Activated CD4-positive, alpha-beta memory T cell treated with anti-CD3 and anti-CD28 coated beads for 36 hours (primary cell): ENCODE measurements at regions not wholly inside any gene's neighbourhood (a gene's known extent, or its start where the extent isn't known, plus 50 kb on each side); places are given as distances from the start of the nearest gene placed in this dataset.

Source experiments
- CTCF ChIA-PET: fragments of 350-600 bp; sonication (Branson Sonifier 250); formaldehyde crosslinking; loops from one replicate; lab custom pipeline; 2021; ENCODE audit warnings: antibody characterized with exemption, inconsistent platforms; lab: Charles Lee
- POLR2A ChIA-PET: fragments of 350-600 bp; sonication (Branson Sonifier 250); formaldehyde crosslinking; loops from one replicate; lab custom pipeline; 2021; ENCODE audit warnings: antibody characterized with exemption; lab: Charles Lee
- DNase-seq: peaks from one replicate; pipeline ENCODE4 v3.0.0-alpha.2; 2020
- H3K27ac Mint-ChIP-seq: one replicate; pipeline ENCODE4 v1.8.0; 2021; ENCODE audit warnings: mixed read lengths
- H3K27me3 Mint-ChIP-seq: one replicate; pipeline ENCODE4 v1.8.0; 2021; ENCODE audit warnings: mixed read lengths
- H3K36me3 Mint-ChIP-seq: one replicate; pipeline ENCODE4 v1.8.0; 2021; ENCODE audit warnings: mixed read lengths
- H3K4me1 Mint-ChIP-seq: one replicate; pipeline ENCODE4 v1.8.0; 2021; ENCODE audit warnings: low read depth, mixed read lengths
- H3K4me3 Mint-ChIP-seq: one replicate; pipeline ENCODE4 v1.8.0; 2021; ENCODE audit warnings: mild to moderate bottlenecking, mixed read lengths
- H3K9me3 Mint-ChIP-seq: one replicate; pipeline ENCODE4 v1.8.0; 2021; ENCODE audit warnings: mixed read lengths
- intact Hi-C: fragments of 100-400 bp; cut with micrococcal nuclease; formaldehyde crosslinking; loops from one replicate; pipeline ENCODE4 v1.15.1; 2023

GRCh38 chr5:44441460-44441859 is 52.2 kb upstream of the FGF10 start:
- no peaks in the 10 kb centered on the region for H3K27me3 Mint-ChIP-seq
- no peaks in the 10 kb centered on the region for H3K4me1 Mint-ChIP-seq
- H3K36me3 Mint-ChIP-seq, result no peaks in the 10 kb centered on the region
- H3K27ac Mint-ChIP-seq, result no peak overlapping the region
- intact Hi-C loops, result no loop called here
- no peaks in the 10 kb centered on the region for H3K9me3 Mint-ChIP-seq
- H3K4me3 Mint-ChIP-seq, result no peak overlapping the region
- ChIA-PET POLR2A (no interaction called here), CTCF (no interaction called here)
- DNase-seq, result no peak

- DNase-seq, result no peak
- no peaks in the 10 kb centered on the region for H3K9me3 Mint-ChIP-seq
- H3K4me3 Mint-ChIP-seq, result no peak overlapping the region
- H3K36me3 Mint-ChIP-seq, result no peaks in the 10 kb centered on the region
- intact Hi-C loops, result no loop called here
- no peaks in the 10 kb centered on the region for H3K4me1 Mint-ChIP-seq
- ChIA-PET POLR2A (no interaction called here), CTCF (no interaction called here)
- no peak overlapping the region for H3K27ac Mint-ChIP-seq
- H3K27me3 Mint-ChIP-seq, result no peaks in the 10 kb centered on the region
These were observed 51.0 kb upstream of the FGF10 start for GRCh38 chr5:44440186-44440585.
